Tibial nerve (tissue), 4 donors: ENCODE measurements at regions not wholly inside any gene's neighbourhood (a gene's known extent, or its start where the extent isn't known, plus 50 kb on each side); places are given as distances from the start of the nearest gene placed in this dataset.

Experiments used
- CTCF ChIP-seq, 5 experiments: fragments of 200-600 bp in 3 of 5; fragments of 450-650 bp in 2 of 5; sonication (generic) in 3 of 5; IDR thresholded peaks; one replicate each; pipeline ENCODE4 v1.5.1; 2016 to 2019; ENCODE audit warnings: antibody characterized with exemption in 5 of 5, mild to moderate bottlenecking in 3 of 5, moderate library complexity in 2 of 5
- EP300 ChIP-seq, 2 donors: sonication (generic); formaldehyde crosslinking; IDR thresholded peaks; one replicate each; pipeline ENCODE4 v1.6.1; 2017; ENCODE audit warnings: antibody characterized with exemption in 2 of 2, mild to moderate bottlenecking in 1 of 2
- POLR2A ChIP-seq, 2 donors: fragments of 450-650 bp; IDR thresholded peaks; one replicate each; pipeline ENCODE4 v1.6.1; 2017; ENCODE audit warnings: antibody characterized with exemption in 2 of 2, mild to moderate bottlenecking in 2 of 2, moderate library complexity in 2 of 2

- TF ChIP-seq CTCF (IDR thresholded peaks at IDR 0.05) (no peak), POLR2A (IDR thresholded peaks at IDR 0.05) (no peak), EP300 (IDR thresholded peaks at IDR 0.05) (no peak)
Observed at GRCh38 chr5:117475919-117476318, 901.3 kb upstream of the SEMA6A start.
